Prostate gland (tissue), 2 donors: ENCODE measurements at regions not wholly inside any gene's neighbourhood (a gene's known extent, or its start where the extent isn't known, plus 50 kb on each side); places are given as distances from the start of the nearest gene placed in this dataset.

Experiments
- POLR2A ChIP-seq: fragments of 450-650 bp; IDR thresholded peaks from one replicate; pipeline ENCODE4 v1.6.1; 2016; ENCODE audit warnings: antibody characterized with exemption, mild to moderate bottlenecking
- POLR2AphosphoS5 ChIP-seq: sonication (generic); formaldehyde crosslinking; IDR thresholded peaks from one replicate; pipeline ENCODE4 v1.6.1; 2017; ENCODE audit warnings: antibody characterized with exemption
- TF ChIP-seq, protein P1 (sequence below), 4 experiments: fragments of 200-600 bp in 2 of 4; fragments of 450-650 bp in 2 of 4; sonication (generic) in 2 of 4; IDR thresholded peaks; 1 replicate in 3 of 4; 2 replicates in 1 of 4; pipeline ENCODE4 v1.5.1; 2016 to 2019; ENCODE audit warnings: antibody characterized with exemption in 4 of 4, mild to moderate bottlenecking in 2 of 4, moderate library complexity in 2 of 4

DNA sequence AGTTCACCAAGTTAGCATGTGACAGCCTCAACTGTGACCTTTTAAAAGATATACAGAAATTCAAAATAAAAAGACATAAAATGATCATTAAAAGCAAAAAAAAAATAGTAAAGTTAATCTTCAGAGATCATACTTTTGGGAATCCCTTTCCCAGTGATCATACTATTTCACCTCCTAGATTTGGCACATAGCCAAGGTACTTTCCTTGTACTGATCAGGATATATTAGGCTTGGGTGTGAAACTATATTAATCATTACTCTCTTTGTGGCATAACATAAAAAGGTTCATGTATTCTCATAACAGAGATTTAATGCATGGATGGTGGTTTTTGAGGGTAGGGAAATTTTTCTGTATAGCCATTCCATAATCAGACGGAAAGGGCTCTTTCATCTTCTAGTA, 109.6 kb upstream of the ZWINT start:
- TF ChIP-seq, protein P1, sequence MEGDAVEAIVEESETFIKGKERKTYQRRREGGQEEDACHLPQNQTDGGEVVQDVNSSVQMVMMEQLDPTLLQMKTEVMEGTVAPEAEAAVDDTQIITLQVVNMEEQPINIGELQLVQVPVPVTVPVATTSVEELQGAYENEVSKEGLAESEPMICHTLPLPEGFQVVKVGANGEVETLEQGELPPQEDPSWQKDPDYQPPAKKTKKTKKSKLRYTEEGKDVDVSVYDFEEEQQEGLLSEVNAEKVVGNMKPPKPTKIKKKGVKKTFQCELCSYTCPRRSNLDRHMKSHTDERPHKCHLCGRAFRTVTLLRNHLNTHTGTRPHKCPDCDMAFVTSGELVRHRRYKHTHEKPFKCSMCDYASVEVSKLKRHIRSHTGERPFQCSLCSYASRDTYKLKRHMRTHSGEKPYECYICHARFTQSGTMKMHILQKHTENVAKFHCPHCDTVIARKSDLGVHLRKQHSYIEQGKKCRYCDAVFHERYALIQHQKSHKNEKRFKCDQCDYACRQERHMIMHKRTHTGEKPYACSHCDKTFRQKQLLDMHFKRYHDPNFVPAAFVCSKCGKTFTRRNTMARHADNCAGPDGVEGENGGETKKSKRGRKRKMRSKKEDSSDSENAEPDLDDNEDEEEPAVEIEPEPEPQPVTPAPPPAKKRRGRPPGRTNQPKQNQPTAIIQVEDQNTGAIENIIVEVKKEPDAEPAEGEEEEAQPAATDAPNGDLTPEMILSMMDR (IDR thresholded peaks at IDR 0.05): no peak
- TF ChIP-seq POLR2A (no peak), POLR2AphosphoS5 (no peak)
